COLO668 (cell line): ENCODE measurements at regions not wholly inside any gene's neighbourhood (a gene's known extent, or its start where the extent isn't known, plus 50 kb on each side); places are given as distances from the start of the nearest gene placed in this dataset.

ENCODE experiments used
- DNase-seq: peaks from one replicate; lab custom pipeline; 2025; ENCODE audit not compliant: unreplicated experiment; lab: John Stamatoyannopoulos, UW

DNA sequence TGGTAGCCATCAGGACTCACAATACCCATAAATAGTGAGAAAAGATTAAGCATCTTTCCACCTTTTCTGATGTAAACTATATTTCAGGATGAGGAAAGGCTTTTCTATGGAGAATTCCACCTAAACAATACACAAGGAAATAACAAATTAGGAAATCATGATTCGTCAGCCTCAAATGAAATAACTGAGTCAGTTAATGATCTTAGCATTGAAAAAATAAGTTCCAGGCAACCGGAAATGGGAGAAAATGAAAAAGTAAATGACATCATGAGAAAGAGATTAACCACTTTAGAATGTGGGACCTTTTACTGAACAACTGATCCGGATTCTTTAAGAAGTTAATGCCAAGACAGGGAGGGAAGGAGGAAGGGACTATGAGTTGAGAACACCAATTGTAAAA lies 742.3 kb downstream of the TNS3 start:
- DNase-seq: no peak

- DNase-seq: no peak
Measured at GRCh38 chr7:46838463-46838862, 743.4 kb downstream of the TNS3 start.

DNA sequence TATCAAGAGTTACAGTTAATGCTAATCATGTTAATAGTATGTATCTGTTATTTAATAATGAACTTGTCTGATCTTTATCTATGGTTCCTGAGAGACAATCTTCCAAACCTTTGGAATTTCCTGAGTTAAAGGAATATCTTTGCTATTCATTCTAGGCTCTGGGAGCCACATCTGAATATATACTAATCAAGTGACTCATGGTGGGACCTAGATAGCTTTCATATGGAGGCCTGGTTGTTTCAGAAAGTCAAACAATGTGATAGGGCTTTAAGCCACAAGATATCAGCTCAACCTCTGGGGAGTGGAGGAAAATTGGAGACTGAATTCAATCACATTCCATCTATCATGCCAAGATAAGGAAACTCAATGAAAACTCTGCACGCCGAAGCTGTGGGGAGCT lies 746.4 kb downstream of the TNS3 start:
- no peak for DNase-seq

GRCh38 chr7:46834921-46835320 lies 747.0 kb downstream of the TNS3 start:
- no peak for DNase-seq

DNA sequence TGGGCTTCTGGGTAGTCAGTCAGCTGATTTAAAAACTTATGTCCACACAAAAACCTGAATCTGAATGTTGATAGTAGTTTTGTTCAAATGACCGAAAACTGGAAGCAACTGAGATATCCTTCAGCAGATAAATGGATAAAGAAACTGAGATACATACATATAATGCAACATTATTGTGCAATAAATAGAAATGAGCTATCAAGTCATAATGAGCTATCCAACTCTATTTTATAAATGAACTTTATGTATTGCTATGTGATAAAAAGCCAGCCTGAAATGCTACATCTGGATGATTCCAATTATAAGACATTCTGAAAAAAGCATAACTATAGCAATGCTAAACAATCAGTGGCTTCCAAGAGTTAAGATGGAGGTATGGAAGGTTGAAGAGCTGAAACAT lies 748.7 kb downstream of the TNS3 start:
- no peak for DNase-seq

- no peak for DNase-seq
Measured at GRCh38 chr7:46832136-46832535, 749.8 kb downstream of the TNS3 start.

GRCh38 chr7:46819819-46820218 lies 762.1 kb downstream of the TNS3 start:
- DNase-seq: no peak

DNA sequence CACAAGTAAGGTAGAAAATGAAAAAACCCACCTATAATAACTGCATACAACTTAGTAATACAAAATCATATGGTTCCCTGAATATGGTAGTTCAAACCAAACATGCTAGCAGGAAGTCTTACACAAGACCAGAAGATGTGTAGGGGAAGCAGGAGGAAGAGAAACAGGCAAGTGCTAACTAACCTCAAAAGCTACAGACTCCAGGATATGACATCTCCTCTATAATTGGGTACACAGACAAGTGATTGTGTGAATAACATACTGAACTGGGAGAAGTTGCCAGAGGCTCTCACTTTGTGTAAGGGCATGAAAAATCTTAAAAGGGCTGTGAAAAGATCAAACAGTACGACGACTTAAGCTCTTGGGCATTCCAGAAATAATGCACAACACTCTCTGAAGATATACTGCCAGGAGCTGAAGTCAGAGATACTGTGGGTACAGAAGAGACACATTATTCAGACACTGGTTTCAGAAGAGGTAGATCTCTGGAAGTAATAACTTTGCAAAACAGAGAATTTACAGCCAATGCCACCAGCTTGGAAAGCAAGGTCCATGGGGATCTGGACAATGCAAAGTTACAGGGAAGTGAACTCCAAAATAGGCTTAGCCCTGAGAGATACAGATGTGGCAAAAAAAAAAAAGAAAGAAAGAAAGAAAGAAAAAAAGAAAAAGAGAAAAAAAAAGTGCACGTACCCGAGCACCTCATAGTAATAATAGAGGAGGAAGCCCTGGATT lies 767.2 kb downstream of the TNS3 start:
- no peak for DNase-seq

DNA sequence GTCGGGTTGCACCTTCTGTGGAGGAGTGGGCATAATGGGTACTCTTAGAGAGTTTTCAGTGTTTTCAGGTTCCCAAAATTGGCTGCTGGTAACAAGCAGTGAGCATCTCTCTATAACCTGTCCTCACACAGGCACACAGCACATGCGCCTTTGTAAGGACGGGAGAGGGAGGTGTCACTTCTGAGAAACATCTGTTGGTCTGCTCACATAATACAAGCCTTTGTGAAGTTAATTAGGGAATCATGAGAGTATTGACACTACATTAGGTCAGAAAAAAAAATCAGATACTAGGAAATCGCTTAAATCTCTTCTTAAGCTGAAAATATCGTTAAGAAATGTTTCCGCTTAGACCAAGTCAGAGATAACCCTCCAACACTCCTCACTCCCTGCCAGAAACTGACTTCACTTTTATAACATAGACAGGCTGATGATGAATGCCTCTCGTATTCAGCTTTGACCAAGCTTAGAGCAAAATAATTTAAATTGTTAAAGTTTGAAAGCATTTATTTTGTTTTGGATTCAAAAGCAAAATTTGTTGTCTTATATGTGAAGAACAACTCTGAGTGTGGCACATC lies 769.7 kb downstream of the TNS3 start:
- DNase-seq: no peak

GRCh38 chr7:46811529-46811928 lies 770.4 kb downstream of the TNS3 start:
- DNase-seq: no peak

- no peak for DNase-seq
Measured at GRCh38 chr7:46810986-46811385, 770.9 kb downstream of the TNS3 start.

DNA sequence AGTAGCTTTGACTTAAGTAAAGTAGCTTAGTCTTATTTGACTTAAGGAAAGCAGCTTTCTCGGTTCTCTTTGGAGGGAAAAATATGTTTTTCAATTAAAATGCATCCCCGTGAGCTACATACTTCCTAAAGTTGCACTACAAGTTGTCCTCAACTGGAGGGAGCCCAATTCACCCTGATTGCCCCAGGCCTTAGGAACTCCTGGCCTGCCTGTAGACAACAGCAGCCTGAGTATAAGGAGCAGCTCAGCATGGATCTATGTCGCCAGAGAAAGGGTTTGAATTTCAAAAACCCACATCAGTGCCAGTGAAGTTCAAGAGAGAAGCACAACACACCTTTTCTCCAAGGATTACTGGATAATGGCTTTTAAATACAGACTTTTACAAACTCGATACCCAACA lies 772.0 kb downstream of the TNS3 start:
- DNase-seq: no peak

DNA sequence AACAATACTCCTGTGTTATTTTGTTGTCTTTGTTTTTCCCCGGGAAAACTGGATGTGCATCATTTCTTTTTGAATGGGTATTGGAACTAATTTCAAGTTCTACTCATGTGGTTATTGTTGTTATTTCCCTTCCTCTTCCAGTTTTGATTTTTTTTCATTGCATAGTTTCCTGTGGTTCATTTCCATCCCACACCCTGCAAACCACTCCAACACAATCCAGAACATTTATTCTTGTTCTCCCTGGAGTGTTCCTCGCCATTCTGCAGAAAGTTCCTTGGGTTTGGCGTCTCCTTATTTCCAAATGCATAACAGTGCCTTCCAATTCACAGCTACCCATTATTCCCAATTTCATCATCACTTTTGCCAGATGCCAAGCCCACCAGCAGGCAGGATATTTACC lies 775.1 kb downstream of the TNS3 start:
- no peak for DNase-seq

- DNase-seq: no peak
Measured at GRCh38 chr7:46802479-46802878, 779.4 kb downstream of the TNS3 start.

GRCh38 chr7:46791188-46791587 lies 790.7 kb downstream of the TNS3 start:
- DNase-seq: no peak

- no peak for DNase-seq
Measured at GRCh38 chr7:46786995-46787394, 794.9 kb downstream of the TNS3 start.

DNA sequence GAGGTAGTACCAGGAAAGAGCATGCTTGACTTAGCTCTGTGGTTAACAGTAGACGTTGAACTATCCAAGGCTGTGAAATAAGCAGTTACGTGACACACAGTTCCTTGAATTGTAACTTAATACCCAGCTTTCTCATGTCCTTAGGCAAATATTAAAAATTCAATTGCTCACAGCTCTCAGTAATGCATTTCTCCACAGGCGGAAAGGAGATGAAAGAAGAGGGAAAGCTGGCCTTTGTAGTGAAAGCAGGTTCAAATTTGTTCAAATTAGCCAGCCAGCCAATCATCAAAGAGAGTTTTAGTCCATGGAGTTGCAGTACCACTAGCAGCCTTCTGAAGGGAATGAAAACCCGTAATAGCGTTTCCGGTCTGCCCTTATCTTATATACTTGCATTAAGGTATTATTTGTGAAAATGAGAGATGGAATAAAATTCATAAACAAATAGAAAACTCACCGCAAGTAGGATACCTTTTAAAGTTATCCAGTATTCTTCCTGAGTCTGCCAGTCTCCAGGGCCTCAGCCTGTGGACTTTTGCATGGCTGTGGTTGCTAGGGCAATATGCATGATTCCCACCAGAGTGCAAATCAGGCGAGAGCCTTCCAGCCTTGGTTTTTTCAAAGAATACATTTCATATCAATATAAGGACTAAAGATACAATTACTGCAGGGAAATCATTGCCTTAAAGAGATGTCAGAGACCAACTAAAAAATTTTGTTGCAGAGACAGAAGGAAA lies 795.5 kb downstream of the TNS3 start:
- DNase-seq: no peak

GRCh38 chr7:46784732-46785131 lies 797.2 kb downstream of the TNS3 start:
- no peak for DNase-seq

- no peak for DNase-seq
Measured at GRCh38 chr7:46781901-46782439, 799.9 kb downstream of the TNS3 start.

GRCh38 chr7:46776790-46777189 lies 805.1 kb downstream of the TNS3 start:
- DNase-seq: no peak

DNA sequence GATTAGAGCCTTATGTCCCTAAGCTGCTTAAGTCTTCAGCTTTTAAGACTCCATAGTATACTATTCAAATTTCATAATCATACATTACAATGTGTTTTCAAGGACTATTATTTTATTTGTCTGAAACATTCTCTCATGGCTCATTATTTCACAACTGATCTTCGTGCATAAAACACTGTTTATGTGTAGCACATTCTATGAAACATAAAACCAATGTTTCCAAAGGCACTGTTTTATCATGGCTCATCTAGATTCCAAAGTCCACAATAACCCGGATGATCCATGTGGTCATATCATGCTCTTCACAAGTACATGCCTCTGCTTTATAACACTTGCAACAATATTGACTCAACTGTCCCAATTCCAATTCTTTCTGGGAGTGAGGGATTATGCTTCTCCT lies 806.1 kb downstream of the TNS3 start:
- DNase-seq: peak; percentile 22

GRCh38 chr7:46775020-46775419 lies 806.9 kb downstream of the TNS3 start:
- DNase-seq: no peak
